NOMO-1 (cell line): ENCODE measurements at regions not wholly inside any gene's neighbourhood (a gene's known extent, or its start where the extent isn't known, plus 50 kb on each side); places are given as distances from the start of the nearest gene placed in this dataset.

Experiments used
- DNase-seq, 2 experiments: peaks; one replicate each; lab custom pipeline; 2025; ENCODE audit not compliant: unreplicated experiment in 2 of 2; lab: John Stamatoyannopoulos, UW

- no peak for DNase-seq
These were observed 109.5 kb upstream of the NLRP1 start for GRCh38 chr17:5693821-5694220.

- DNase-seq = no peak
These were observed 110.2 kb upstream of the NLRP1 start for GRCh38 chr17:5694551-5694950.

GRCh38 chr17:5695480-5695879, 111.2 kb upstream of the NLRP1 start:
- DNase-seq = no peak

GRCh38 chr17:5698959-5699358, 114.7 kb upstream of the NLRP1 start:
- no peak for DNase-seq

GRCh38 chr17:5699814-5700213, 115.5 kb upstream of the NLRP1 start:
- DNase-seq = no peak

GRCh38 chr17:5700745-5701144, 116.4 kb upstream of the NLRP1 start:
- no peak for DNase-seq

- DNase-seq = no peak
These were observed 117.1 kb upstream of the NLRP1 start for GRCh38 chr17:5701381-5701780.

- DNase-seq = no peak
These were observed 118.7 kb upstream of the NLRP1 start for GRCh38 chr17:5702951-5703510.

GRCh38 chr17:5703736-5704135, 119.4 kb upstream of the NLRP1 start:
- DNase-seq = no peak

GRCh38 chr17:5705081-5705875, 121.0 kb upstream of the NLRP1 start:
- DNase-seq = no peak

GRCh38 chr17:5705876-5706576, 121.7 kb upstream of the NLRP1 start:
- DNase-seq = no peak

GRCh38 chr17:5706577-5707210, 122.4 kb upstream of the NLRP1 start:
- peak; percentile 5 to 40 for DNase-seq

GRCh38 chr17:5707482-5707881, 123.2 kb upstream of the NLRP1 start:
- no peak for DNase-seq

- no peak for DNase-seq
These were observed 124.0 kb upstream of the NLRP1 start for GRCh38 chr17:5708344-5708743.

GRCh38 chr17:5711344-5711743, 127.0 kb upstream of the NLRP1 start:
- DNase-seq = no peak

GRCh38 chr17:5714993-5715392, 130.7 kb upstream of the NLRP1 start:
- DNase-seq = no peak

GRCh38 chr17:5715478-5715877, 131.2 kb upstream of the NLRP1 start:
- peak; percentile 60 to 72 for DNase-seq

GRCh38 chr17:5718726-5719125, 134.4 kb upstream of the NLRP1 start:
- no peak for DNase-seq

- DNase-seq = no peak
These were observed 135.7 kb upstream of the NLRP1 start for GRCh38 chr17:5719976-5720375.

- DNase-seq = no peak
These were observed 146.1 kb upstream of the NLRP1 start for GRCh38 chr17:5730373-5730772.

- DNase-seq = no peak
These were observed 156.6 kb upstream of the NLRP1 start for GRCh38 chr17:5740937-5741336.
